ENCODE measurements at regions not wholly inside any gene's neighbourhood (a gene's known extent, or its start where the extent isn't known, plus 50 kb on each side); places are given as distances from the start of the nearest gene placed in this dataset.
A peak's percentile ranks its signal among the peaks of the same experiment; 100 is the strongest.

GRCh38 chr4:131526686-131527085, 1622.4 kb upstream of the PCDH10 start:
- TF ChIP-seq CTCF (IDR thresholded peaks at IDR 0.05; ENCODE audit: insufficient read depth, low read depth, low read length, missing control alignments) = no peak
- DNase-seq (ENCODE audit: low read depth) = no peak
- no peak overlapping the region for H3K4me3 ChIP-seq (ENCODE audit: low read depth, low read length)

- TF ChIP-seq CTCF (IDR thresholded peaks at IDR 0.05; ENCODE audit: insufficient read depth, low read depth, low read length, missing control alignments) = no peak
- H3K4me3 ChIP-seq (ENCODE audit: low read depth, low read length) = no peak overlapping the region
- DNase-seq (ENCODE audit: low read depth) = no peak
Measured at GRCh38 chr4:131531087-131531486, 1618.0 kb upstream of the PCDH10 start.

GRCh38 chr4:131534944-131535645, 1614.0 kb upstream of the PCDH10 start:
- H3K4me3 ChIP-seq (ENCODE audit: low read depth, low read length) = no peak overlapping the region
- no peak for DNase-seq (ENCODE audit: low read depth)
- no peak for TF ChIP-seq CTCF (IDR thresholded peaks at IDR 0.05; ENCODE audit: insufficient read depth, low read depth, low read length, missing control alignments)

GRCh38 chr4:131540256-131540655, 1608.8 kb upstream of the PCDH10 start:
- DNase-seq (ENCODE audit: low read depth) = no peak
- H3K4me3 ChIP-seq (ENCODE audit: low read depth, low read length) = no peak overlapping the region
- no peak for TF ChIP-seq CTCF (IDR thresholded peaks at IDR 0.05; ENCODE audit: insufficient read depth, low read depth, low read length, missing control alignments)

- peak; percentile 72 for DNase-seq (ENCODE audit: low read depth)
- no peak for TF ChIP-seq CTCF (IDR thresholded peaks at IDR 0.05; ENCODE audit: insufficient read depth, low read depth, low read length, missing control alignments)
- no peak overlapping the region for H3K4me3 ChIP-seq (ENCODE audit: low read depth, low read length)
Measured at GRCh38 chr4:131547506-131547981, 1601.5 kb upstream of the PCDH10 start.

- peak; percentile 9 for DNase-seq (ENCODE audit: low read depth)
- TF ChIP-seq CTCF (IDR thresholded peaks at IDR 0.05; ENCODE audit: insufficient read depth, low read depth, low read length, missing control alignments) = no peak
- no peak overlapping the region for H3K4me3 ChIP-seq (ENCODE audit: low read depth, low read length)
Measured at GRCh38 chr4:131551306-131551705, 1597.8 kb upstream of the PCDH10 start.

- no peak overlapping the region for H3K4me3 ChIP-seq (ENCODE audit: low read depth, low read length)
- DNase-seq (ENCODE audit: low read depth) = no peak
- TF ChIP-seq CTCF (IDR thresholded peaks at IDR 0.05; ENCODE audit: insufficient read depth, low read depth, low read length, missing control alignments) = no peak
Measured at GRCh38 chr4:131566026-131566425, 1583.1 kb upstream of the PCDH10 start.

All from GM12865 (cell line).